ENCODE measurements at regions not wholly inside any gene's neighbourhood (a gene's known extent, or its start where the extent isn't known, plus 50 kb on each side); places are given as distances from the start of the nearest gene placed in this dataset.
"Not testable (repeated sequence)": the region's sequence is repeated elsewhere in the genome, so short reads cannot be mapped to it uniquely, and the experiment has no call there.

DNA sequence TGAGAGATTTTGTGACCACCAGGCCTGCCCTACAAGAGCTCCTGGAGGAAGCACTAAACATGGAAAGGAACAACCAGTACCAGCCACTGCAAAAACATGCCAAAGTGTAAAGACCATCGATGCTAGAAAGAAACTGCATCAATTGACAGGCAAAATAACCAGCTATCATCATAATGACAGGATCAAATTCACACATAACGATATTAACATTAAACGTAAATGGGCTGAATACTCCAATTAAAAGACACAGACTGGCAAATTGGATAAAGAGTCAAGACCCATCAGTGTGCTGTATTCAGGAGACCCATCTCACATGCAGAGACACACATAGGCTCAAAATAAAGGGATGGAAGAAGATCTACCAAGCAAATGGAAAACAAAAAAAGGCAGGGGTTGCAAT is 182.4 kb downstream of the PRELID2 start:
- not testable (repeated sequence) for DNase-seq

DNA sequence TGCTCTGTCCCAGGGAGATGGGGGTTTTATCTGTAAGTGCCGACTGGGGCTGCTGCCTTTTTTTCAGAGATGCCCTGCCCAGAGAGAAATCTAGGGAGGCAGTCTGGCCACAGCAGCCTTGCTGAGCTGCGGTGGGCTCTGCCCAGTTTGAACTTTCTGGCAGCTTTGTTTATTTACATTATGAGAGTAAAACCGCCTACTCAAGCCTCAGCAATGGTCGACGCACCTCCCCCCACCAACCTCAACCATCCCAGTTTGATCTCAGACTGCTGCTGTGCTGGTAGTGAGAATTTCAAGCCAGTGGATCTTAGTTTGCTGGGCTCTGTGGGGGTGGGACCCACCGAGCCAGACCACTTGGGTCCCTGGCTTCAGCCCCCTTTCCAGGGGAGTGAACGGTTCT is 188.0 kb downstream of the PRELID2 start:
- peak; percentile 6 for DNase-seq

DNA sequence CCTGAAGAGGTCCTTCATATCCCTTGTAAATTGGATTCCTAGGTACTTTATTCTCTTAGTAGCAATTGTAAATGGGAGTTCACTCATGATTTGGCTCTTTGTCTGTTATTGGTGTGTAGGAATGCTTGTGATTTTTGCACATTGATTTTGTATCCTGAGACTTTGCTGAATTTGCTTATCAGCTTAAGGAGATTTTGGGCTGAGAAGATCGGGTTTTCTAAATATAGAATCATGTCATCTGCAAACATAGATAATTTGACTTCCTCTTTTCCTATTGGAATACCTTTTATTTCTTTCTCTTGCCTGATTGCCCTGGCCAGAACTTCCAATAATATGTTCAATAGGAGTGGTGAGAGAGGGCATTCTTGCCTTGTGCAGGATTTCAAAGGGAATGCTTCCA is 191.9 kb downstream of the PRELID2 start:
- DNase-seq: not testable (repeated sequence)

DNA sequence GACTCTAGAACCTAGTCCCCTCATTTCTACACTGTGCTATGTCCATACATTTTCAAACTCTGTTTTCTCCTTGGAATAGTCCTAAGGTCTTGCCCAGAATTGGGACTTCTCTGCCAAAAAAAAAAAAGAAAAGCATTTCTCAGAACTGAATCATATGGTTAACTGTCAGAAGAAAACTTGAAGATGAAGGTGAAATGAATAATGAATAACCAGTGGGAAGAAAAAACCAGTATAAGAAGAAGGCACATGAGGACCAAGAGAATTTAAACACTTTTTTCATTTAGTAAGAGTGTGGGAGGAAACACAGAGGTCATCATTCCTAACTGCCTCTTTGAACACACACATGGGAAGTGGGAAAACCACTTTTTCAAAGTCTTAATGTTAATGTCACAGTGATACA is 197.7 kb downstream of the PRELID2 start:
- DNase-seq: peak; percentile 53

DNA sequence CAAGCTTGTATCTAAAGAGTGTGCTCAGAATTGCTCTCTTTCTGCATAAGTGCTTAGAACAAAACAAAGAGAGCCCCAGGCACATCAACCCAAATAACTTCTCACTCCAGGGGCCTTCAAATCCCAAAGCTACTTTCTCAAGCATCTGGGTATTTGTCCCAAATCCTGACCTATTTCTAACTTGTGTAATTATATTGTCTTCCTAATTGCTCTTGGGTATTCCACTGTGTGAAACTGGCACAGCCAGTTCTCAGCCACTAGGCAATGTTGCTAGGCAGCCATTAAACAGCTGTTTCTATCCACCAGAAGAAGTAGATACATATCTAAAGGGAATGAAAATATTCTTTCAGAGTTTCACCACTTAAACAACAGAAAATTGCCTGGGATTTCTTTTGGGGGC is 198.8 kb downstream of the PRELID2 start:
- DNase-seq: no peak

DNA sequence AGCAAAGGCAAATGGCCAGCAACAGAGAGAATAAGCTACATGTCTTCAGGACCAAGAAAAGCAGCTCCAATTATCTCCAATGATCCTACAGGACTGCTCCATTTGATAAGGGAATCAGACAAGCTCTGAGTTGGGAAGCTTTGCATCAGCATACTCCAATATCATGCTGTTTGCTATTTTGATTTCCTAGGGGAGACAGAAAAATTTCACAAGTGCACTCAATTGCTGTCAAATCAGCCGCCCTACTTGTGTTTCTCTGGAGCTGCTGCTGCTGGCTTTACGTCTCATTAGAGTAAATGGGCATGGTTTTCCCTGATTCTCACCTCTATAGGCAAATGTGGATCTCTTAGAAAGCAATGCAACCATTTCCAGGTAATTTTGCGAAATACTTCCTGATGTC is 201.7 kb downstream of the PRELID2 start:
- DNase-seq: no peak

DNA sequence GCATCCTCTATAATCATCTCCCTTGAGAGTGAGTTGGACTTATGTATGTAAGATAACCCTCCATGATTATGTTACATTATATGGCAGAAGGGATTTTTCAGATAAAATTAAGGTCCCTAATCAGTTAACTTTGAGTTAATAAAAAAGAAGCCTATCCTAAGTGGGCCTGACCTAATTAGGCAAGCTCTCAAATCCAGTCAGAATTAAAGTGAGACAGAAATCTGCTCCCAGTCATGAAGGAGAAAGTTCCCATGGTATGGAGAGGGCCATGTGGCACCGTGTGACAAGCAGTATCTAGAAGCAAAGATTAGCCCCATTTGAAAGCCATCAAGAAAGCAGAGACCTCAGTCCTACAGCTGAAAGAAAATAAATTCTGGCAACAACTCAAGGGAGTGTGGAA is 202.4 kb downstream of the PRELID2 start:
- DNase-seq: no peak

DNA sequence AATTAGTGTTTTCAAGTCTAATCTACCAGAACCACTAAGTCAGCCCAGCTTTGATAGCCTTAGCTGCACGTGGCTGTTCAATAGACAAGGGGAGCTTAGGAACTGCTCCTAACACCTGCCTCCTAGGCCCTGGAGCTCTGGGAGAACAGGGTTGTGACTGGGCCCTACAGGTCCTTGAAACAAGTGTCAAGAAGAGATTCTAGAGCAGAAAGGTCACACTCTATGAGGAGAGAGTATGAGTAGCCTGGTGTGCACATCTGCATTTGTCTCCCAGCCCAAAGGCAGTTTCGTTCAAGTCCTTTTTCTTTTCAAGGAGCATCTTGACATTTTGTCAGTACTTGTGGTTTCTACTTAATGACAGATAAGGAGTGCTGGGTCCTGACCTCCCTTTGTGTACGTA is 206.1 kb downstream of the PRELID2 start:
- DNase-seq: no peak

DNA sequence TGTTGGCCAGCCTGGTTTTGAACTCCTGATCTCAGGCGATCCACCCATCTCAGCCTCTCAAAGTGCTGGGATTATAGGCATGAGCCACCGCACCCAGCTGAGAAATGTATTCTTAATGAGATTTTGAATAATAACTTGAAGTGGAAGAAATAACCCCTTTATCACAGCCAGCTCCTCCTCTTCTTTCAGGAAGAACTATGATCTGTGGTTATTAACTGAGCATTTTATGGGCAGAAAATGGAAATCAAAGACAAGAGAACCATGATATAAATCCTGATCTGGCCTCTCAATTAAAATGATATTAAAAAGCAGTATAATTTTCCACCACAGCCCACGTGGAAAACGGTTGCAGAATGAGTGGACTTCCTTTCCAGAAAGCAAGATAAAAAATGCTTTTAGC is 206.6 kb downstream of the PRELID2 start:
- DNase-seq: no peak

DNA sequence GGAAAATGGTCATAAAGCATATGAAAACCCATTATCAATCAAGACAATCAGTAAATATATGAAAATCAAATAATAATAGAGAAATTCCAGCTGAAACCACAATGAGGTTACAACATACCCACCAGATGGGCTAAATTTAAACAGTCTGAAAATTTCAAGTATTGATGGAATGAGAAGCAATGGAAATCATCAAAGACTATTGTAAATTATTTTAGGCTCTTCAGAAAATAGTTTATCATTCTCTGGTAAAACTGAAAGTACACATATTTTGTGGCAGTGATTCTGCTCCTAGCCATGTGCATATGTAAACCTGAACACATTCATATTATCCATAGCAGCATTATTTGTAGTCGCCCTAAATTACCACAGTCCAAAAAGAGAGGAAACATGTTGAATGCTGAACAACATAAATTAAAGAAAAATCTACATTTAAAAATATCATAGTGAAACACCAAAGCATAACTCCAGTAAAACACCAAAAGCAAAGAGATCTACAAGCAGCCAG is 215.3 kb downstream of the PRELID2 start:
- peak; percentile 44 for DNase-seq

DNA sequence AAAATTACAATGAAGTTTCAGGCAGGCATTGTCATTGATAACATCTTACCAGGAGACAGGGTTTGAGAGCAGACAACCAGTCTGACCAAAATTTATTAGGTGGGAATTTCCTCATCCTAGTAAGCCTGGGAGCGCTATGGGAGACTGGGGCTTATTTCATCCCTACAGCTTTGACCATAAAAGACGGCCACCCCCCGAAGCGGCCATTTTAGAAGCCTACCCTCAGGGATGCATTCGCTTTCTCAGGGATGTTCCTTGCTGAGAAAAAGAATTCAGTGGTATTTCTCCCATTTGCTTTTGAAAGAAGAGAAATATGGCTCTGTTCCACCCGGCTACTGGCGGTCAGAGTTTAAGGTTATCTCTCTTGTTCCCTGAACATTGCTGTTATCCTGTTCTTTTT is 218.4 kb downstream of the PRELID2 start:
- not testable (repeated sequence) for DNase-seq

DNA sequence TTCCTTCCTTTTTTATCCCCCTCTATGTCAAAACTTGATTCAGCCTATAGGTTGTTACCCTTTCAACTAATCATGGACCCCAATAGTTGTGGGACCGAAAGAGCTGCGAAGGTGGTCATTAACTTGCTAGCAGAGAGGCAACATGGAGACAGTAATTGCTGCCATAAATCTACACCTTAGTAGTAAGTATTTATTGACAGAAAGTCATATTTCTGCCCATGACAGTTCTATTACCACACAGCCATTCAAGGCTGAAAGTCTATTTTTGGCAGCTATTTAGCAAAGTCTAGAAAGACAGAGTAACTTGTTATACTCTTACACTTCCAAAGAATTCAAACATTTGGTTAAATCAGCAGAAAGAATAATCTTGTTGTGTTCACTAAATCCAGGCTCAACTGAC is 236.2 kb downstream of the PRELID2 start:
- no peak for DNase-seq

DNA sequence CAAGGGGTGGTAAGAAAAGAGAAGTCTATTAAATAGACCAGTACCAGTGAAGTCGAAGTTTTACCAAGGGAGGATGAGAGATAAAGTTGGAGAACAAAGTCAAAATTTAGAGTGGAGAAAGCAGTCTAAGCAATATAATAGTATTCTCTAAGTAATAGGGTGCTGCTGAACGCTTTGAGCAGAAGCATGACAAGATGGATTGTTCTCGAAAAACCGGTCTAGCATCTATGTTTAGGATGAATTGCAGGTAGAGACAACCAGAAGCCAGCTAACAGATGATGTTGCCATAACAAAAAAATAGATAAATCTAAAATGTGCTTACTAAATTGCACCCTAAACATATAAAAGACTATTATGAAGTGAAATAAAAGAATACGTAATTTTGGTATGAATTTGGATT is 237.0 kb downstream of the PRELID2 start:
- no peak for DNase-seq

DNA sequence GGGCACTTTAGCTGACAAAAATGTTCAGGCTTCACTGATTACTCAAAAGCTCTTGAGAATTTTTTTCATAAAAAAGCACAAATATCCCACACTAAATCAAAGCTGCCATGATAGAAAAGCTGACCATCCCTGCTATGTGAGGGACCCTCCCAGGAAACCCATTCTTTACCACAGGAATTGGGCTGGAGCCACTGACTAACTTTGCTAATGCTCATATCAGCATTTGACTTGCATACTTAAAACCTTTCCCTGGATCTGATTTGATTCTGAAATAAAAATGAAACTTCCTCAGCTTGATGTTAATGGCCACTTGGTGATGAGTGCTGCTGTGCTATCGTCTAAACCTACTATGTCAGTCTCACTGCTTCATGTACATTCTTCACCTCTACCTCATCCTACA is 243.6 kb downstream of the PRELID2 start:
- peak; percentile 57 for DNase-seq

DNA sequence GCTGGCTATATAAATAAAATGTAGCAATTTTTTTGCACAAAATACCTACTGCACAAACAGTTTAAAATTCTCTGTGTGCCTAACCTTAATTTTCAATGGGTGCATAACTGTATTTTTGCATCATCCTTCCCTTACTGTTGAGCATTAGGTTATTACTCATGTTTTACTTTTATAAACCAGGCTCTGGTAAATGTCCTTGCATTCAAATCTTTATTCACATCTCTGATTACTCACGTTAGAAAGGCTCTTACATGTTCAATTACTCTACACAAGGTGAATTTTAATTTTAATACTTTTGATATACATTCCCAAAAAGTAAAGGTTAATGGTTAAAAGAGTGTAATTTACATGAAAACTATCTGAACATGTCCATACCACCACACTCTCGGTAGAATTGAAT is 246.1 kb downstream of the PRELID2 start:
- DNase-seq: no peak

DNA sequence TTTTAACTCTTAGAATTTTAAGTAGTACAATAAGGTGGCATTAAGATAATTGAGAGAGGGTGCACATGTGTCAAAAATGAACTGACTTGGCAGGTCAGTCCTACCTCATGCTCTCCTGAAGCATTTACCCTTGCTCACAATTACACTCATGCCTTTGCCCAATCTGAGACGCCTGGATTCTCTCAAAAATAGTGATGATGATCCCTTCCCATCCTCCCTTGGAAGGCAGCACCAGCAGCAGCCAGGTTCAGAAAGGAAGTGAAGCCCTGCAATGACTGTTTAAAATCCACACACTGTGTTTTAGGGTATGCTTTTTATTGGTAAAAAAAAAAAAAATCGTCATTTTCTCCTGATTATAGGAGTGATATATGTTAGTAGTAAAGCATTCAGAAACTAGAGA is 246.6 kb downstream of the PRELID2 start:
- DNase-seq: no peak

DNA sequence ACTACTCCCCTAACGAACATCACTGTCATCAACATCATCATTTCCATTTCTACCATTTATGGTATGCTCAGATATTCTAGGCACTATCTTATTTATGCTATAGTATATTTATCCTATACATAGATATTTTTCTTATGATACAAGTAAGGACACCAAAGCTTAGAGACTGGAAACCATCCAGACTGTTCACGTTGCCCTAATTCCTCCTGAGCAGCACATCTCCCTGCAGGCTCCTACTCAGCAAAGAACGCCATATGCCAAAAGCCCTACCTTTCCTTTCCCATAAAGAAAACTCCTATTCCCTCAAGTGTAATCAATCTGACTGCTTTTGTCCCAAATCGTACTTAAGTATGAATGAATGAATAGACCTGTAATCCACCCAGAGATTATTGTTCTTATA is 247.0 kb downstream of the PRELID2 start:
- DNase-seq: no peak

DNA sequence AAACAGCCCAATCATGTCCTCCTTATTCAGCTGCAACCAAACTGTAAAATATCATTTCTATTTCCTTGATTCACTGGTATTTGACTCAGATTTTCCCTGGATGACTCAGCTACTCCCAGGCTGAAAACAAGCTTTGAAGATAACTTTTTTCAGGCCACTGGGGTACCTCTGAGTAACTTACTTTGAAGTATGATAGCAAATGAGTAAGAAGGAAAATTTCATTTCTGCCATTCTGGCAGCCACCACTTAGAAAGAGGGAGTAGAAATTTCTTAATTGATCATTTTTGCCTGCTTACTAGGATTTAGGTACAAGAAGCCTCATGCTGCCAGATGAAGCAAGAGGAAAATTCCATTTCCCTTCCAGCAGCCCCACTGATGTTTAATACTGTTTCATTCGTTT is 247.4 kb downstream of the PRELID2 start:
- peak; percentile 90 for DNase-seq

DNA sequence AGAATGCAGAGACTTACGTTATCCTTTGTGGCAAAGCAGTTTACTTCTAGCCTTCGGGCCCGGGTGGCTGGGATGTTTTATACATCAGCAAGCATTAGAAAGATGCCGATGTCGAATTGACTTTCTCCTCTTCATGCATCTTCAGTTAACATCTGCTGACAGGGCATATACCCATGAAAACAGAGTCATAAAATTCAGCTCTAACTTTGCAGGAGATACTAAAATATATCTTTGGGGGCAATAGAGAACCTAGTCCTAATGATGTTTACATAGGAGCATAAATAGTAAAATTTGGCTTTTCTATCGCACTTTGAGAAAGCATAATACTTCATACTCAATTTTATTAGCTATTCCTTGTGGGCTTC is 247.9 kb downstream of the PRELID2 start:
- DNase-seq: no peak

DNA sequence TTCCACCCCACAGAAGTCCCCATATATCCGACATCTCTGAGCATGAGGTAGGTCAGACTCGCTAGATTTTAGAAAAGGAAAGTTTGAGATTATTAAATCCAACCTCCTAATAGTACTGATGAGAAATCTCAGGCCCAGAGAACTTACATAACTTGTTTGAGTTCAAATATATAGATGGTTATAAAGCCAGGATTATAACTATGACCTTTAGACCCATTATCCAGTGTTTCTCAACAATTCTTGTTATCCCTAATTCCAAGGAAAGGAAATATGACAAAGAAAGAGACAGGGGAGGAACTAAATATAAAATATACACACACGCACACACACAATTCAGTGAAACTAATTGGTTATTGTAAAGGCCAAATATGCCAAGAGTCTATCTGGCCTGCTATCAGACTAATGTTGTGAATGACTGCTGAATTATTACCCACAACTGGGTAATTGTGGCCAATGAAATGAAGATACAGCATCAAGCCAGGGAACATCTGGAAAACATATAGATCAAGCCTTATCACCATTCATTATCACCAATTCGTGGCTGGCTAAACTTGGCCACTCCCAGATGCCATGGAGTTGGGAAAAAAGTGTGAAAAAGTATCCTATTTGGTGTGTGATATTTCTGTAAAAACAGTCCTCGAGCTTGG is 248.4 kb downstream of the PRELID2 start:
- no peak for DNase-seq

DNA sequence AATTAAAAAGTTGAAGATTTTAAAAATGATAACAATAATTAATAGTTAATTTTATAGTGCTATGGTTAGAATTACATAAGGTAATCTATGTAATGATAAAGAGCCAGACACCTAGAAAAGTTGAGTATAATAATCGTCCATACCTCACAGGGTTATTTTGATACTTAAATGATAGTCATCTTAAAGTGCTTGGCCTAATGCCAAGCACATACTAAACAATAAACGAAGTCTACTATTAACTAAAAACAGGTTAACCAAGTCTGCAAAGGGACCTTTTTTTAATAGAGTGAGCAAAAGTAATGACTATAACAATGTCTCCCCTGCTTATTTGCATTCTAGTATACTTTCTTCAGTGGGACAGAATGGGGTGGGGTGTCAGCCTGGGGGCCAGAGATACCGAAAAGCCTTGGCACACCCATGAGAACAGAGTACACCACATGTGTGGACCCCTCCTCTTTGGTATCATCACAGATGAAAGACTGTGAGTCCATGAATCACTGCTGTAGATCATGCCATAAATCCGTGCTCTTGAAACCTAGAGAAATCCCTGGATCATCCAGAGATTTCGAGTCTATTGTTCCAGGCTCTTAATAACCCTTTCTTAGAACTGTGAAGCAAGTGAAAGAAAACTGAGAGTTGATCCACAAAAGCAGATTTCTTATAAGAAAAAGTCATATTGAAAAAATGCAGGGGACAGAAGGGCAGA is 249.5 kb downstream of the PRELID2 start:
- no peak for DNase-seq

DNA sequence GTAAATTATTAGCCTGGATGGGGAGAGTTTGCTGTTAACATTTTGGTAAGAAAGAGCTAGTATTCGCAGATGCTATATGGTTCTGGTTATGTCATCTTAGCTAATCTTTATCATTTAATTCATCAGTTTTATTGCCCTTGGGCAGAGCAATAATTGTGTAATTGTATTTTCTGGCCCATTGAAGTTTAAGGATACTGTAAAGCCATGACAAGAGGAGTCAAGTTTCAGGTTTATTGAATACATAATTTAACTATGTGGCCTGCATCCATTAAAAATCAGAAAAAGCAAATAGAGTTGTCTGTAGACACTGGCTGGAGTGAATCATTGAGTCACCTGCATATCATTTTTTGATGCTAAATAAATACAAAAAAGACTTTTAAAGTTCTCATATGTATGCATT is 255.8 kb downstream of the PRELID2 start:
- no peak for DNase-seq

DNA sequence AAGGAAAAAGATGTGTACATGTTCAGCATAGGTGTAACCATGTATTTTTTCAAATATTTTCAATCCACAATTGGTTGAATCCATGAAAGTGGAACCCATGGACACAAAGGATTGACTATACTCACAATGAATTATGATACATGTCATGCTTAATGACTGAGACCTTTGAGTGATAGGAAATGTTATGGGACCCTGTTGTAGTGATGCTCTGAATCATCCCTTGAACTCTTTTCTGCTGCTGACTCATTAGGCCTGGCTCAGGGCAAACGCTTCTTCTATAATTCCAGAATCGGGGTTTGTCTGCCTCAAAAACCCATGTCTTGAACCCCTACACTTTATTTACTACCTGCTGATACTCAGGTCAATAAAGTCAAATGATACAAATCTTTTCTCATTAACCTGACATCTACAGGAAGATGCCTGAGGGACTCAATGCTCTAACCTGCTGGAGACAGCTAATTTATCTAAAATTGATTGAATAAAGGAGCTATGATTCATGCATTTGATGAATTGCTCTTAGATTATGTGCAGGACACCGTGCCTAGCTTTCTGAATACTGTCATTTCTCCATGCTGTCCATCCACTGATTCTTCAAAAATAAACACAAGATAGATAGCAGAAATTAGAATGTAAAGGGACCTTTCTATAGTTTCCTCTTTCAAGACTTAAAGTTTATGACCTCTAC is 260.1 kb downstream of the PRELID2 start:
- peak; percentile 23 for DNase-seq

DNA sequence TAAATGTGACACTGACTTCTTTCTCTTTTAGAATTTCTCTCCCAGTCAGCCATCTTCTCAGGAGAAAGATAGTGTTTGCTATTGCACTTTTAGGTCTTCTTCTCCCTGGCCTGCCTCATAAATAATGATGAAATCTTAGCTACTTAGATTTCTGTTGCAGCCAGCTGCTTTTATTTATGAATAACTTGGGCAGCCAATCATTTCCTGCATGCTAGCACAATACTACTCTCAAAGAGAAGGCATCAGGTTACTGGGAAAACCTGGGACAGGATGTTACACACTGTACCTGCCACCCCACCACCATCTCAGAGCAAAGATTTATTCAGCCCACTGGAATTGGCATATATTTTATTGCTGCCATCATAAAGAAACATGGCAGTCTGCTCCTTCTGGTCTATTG is 266.6 kb downstream of the PRELID2 start:
- DNase-seq: peak; percentile 27

All from fibroblast of skin of abdomen (primary cell).